ENCODE measurements at regions not wholly inside any gene's neighbourhood (a gene's known extent, or its start where the extent isn't known, plus 50 kb on each side); places are given as distances from the start of the nearest gene placed in this dataset.
"Not testable (repeated sequence)": the region's sequence is repeated elsewhere in the genome, so short reads cannot be mapped to it uniquely, and the experiment has no call there.

- ATAC-seq = no peak
These were observed 131.2 kb upstream of the HDDC2 start for GRCh38 chr6:125432963-125433362.

GRCh38 chr6:125434760-125435159, 133.0 kb upstream of the HDDC2 start:
- ATAC-seq = no peak

GRCh38 chr6:125439512-125439911, 137.7 kb upstream of the HDDC2 start:
- ATAC-seq = no peak

GRCh38 chr6:125444006-125444923, 142.5 kb upstream of the HDDC2 start:
- no peak for ATAC-seq

GRCh38 chr6:125445054-125445453, 143.3 kb upstream of the HDDC2 start:
- no peak for ATAC-seq

- ATAC-seq = no peak
These were observed 144.2 kb upstream of the HDDC2 start for GRCh38 chr6:125446011-125446410.

GRCh38 chr6:125451750-125452149, 150.0 kb upstream of the HDDC2 start:
- ATAC-seq = no peak

DNA sequence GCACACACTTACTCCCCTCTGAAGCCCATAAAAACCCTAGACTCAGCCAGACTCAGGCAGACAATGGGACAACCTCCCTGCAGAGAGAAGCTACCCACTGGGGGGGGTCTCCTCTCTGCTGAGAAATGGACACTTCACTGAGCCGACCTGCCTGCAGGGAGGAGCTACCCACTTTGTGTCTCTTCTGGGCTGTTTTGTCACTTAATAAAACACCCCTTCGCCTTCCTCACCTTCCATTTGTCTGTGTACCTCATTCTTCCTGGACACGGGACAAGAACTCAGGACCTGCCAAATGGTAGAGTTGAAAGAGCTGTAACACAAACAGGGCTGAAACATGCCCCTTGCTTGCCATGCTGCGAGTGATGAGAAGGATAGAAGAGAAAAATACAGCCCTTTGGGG, 151.7 kb upstream of the HDDC2 start:
- no peak for ATAC-seq

DNA sequence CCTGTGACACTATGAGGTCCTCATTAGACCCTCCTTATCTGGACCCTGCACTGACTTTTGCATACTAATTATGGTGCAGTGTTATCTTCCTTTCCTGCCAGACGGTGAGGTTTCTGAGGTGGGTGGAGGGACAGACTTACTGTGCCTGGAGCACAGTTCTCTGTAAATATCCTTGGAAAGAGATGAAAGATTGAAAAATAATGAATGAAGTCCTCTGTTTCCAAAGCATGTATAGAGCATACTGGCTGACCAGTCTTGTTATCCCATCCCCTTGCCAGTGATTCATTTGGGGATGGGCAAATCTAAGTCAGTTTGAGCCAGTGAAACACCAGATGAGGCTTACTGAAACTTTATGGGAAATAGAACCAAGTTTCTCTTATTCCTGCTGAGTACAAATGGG, 152.6 kb upstream of the HDDC2 start:
- ATAC-seq = no peak

- not testable (repeated sequence) for ATAC-seq
These were observed 156.7 kb upstream of the HDDC2 start for GRCh38 chr6:125458493-125458892.

GRCh38 chr6:125465332-125465731, 163.6 kb upstream of the HDDC2 start:
- not testable (repeated sequence) for ATAC-seq

DNA sequence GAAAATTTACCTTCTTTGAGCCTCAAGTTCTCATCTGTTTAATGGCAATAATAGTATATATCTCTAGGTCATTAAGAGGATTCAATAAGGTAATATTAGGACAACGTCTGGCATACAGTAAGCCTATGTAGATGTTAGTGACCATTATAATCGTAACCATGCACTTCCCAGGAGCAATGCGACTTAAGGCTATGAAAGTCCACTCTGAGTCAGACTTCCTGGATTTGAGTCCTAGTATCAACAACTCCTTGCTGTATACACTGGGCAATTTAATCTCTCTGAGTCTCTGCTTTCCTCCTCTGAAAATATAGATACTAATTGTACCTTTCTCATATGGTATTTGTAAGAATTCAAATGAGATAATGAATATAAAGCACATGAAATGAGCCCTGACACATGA, 168.1 kb upstream of the HDDC2 start:
- no peak for ATAC-seq

DNA sequence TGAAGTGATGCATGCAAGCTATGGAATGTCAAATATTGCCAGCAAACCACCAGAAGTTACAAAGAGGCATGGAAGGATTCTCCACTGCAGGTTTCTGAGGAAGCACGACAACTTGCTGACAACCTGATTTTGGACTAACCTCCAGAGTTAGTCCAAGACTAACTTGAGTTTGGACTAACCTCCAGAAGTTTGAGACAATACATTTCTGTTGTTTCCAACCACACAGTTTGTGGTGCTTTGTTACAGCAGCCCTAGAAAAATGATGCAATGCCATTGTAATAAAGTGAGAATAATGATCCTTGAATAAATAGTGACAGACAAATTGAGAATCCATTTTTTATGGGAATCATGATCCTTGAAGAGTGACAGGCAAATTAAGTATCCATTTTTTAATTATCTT, 169.9 kb upstream of the HDDC2 start:
- no peak for ATAC-seq

DNA sequence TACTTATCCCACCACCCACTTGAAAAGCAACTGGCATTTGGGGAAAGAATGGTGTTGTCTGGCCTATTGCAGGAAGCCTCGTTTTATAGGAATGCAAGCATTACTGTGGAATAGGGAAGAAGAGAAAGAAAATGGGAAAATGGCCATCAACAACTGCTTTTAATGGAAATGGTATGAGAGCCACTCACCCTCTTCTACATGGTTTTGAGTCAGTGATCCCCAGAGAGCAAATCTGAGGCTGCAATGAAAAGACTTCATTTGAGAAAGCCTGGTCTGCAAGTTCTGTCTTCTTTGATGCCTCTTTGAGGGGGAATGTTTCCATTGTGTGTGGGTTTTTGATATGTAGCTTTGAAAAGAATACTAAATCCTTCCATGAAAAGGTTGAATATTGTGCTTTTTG, 172.3 kb upstream of the HDDC2 start:
- no peak for ATAC-seq

- ATAC-seq = no peak
These were observed 175.4 kb upstream of the HDDC2 start for GRCh38 chr6:125477156-125477555.

DNA sequence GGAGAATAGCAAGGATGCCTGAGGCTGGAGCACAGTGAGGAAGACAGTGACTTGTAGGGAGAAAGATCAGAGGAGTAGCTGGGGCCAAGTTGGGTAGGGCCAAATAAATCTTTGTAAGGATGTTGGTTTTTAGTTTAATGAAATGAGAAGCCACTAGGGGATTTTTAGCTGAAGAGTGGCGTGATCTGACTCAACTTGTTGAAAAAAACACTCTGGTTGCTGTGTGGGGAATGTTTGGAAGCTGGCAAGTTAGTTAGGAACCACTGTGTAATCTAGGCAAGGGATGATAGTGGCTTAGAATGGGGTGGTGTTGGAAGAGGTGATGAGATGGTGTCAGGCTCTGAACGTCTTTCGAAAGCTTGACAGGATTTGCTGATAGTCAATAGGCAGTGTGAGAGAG, 176.1 kb upstream of the HDDC2 start:
- no peak for ATAC-seq

DNA sequence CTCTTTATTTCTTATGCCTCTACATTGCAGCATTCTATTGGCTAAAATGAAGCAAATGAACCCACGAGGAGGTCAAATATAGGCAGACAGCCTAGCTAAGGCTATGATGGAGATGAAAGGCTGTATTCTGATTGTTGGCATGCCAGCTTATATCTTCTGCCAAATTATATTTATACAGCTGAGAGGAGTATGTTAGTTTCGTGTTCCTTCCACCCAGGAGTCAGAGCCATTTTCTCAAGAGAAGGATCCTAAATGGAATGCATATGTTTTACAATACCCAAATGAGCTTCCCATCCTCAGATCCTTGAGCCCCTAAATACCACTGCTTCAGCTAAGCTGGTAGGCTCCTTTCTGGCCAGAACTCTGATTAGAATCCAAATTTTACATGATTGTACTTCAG, 178.4 kb upstream of the HDDC2 start:
- ATAC-seq = no peak

- no peak for ATAC-seq
These were observed 178.8 kb upstream of the HDDC2 start for GRCh38 chr6:125480571-125480970.

DNA sequence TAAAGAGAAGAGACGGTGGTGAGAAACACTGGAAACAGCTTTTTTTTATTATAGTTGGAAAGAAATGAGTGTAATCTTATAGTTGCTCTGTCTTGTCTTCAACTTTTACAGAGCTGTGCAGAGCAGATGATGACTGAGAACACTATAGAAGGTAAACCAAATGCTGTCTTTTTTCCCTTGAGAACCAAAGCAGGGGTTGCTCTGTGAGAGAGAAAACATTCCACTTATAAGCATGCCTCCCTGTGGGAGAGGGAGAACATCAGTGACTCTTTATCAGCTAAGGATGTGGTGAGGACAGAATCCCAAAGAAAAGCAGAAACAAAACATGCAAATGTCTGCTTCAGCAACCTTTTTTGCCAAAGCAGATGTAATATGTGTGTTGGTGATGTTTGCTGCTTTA, 179.3 kb upstream of the HDDC2 start:
- ATAC-seq = no peak

DNA sequence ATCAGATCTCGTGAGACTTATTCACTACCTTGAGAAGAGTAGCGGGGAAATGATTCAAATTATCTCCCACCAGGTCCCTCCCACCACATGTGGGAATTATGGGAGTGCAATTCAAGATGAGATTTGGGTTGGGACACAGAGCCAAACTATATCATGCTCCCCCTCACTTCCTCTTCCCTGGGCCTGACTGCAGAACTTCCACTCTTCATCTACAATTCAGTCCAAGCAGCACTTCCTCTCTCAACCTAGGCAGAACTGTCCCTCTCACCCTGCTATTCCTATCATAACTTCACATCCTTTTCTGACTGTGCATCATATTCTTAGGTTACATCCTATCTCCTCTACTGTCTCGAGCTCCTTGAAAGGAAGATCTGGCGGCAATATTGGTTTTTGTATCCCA, 184.0 kb upstream of the HDDC2 start:
- no peak for ATAC-seq

DNA sequence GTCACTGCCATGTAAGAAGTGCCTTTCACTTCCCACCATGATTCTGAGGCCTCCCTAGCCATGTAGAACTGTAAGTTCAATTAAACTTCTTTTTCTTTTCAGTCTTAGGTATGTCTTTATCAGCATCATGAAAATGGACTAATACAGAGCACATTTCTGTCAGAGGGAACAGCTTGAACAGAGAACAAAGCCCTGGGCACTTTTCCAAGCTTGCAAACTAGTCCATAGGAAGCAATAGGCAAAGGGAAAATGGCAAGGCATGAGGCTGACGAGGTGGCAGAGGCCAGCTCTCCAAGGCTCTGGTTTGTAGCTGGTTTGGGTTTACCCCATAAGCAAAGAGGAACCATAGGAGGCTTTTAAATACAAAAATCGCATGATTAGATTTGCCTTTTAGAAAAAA, 185.1 kb upstream of the HDDC2 start:
- ATAC-seq = no peak

DNA sequence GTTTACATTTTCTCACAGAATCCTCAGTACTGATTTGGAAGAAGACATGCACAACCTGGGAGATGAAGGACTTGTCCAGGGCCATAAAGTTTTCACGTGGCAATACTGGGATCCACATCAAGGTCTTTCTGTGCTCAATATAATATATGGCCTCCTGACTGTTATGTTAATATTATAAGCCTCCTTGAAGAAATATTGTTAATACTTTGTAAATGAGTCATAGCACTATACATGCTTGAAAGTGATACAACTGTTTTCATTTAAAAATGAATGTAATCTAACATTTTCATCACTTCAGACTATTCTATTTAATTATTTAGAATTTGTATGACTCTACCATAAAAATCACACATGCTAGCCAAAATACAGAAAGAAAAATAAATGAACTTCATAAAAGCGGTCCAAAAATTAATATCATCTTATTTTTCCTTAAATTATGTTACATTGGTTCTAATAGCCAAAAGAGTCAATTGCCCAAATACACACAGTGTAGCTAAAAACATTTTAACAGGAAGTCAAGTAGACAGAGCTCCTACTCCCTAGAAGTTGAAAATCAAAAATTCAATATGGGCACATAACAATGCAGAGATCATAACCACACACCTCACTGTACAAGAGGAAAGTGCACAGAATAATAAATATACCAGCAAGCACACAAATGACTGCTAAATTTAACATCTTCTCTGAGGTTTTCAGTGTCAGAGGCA, 188.0 kb upstream of the HDDC2 start:
- no peak for ATAC-seq

DNA sequence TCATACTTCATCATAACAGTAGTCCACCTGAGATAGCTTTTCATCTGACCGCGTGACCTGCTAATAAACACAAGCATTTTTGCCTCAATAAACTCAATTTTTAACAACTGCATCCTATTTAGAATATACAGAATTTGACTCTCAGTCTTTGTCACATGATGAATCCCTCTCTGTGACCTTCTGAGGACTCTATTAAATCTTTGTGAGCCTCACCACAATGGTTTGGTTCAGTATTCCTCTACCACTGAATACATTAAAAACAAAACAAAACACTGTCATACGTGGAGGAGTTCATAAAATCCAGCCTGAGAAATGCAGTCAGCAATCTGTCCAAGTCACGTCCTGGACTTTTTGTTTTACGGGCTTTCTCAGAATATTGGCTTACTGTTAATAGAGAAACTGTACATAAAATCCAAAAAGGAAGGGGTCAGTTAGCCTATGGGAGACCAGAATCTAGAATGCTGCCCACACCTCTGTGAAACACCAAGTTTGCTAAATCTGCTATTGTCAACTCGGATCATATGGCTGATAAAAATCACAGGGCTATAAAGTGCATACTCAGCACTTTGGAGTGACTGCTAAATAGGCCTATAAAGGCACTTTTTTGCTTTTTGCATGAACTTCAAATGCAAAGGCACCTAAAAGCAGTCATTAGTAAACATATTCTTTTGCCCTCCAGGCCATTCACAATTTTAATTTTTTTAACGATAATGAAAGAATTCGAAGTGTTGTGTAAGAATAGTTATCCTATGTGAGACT, 190.3 kb upstream of the HDDC2 start:
- ATAC-seq = no peak
